ENCODE measurements at regions not wholly inside any gene's neighbourhood (a gene's known extent, or its start where the extent isn't known, plus 50 kb on each side); places are given as distances from the start of the nearest gene placed in this dataset.

DNA sequence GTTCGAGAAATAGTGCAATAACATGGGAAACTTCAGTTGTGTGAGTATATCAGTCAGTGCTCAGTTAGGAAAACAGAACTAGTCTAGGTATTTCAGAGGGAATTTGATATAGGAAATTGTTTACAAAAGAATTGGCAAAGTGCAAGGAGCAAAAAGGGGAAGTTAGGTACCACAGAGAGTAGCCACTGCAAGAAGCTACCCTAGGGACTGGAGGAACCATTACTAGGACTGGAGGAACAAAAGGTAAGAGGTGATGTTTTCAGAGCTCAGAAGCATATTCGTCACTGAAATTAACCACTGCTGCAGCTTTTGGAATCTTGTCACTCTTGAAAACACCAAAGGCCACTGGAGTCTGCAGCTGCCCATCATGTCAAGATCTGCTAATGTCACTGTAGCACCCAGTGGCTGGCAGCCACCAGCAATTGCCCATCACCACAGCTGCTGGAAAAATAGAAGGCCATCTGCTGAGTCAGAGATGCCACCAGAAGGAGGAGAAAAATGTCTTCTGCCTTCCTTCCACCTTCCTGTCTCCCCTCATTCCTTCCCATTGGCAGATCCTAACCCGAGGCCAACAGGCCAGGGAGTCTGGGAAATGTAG, 160.6 kb upstream of the RPS6KA3 start:
- H3K4me3 Mint-ChIP-seq, result no peak overlapping the region
- H3K36me3 Mint-ChIP-seq, result no peaks in the 10 kb centered on the region
- H3K27ac Mint-ChIP-seq, result no peak overlapping the region
- ChIA-PET CTCF (no interaction called here), POLR2A (no interaction called here)
- H3K27me3 Mint-ChIP-seq (ENCODE audit: low read depth), result no peaks in the 10 kb centered on the region; the same call in 1 of the 2 replicates
- TF ChIP-seq TP53 (CRISPR knock-in tag; IDR thresholded peaks at IDR 0.05), result no peak
- TF ChIP-seq SMAD4 (CRISPR knock-in tag; IDR thresholded peaks at IDR 0.05), result no peak
- ATAC-seq, result no peak
- DNase-seq (ENCODE audit: low spot score), result no peak
- H3K9me3 Mint-ChIP-seq, result peaks cover 8% of the 10 kb centered on the region
- H3K4me1 Mint-ChIP-seq, result no peaks in the 10 kb centered on the region

DNA sequence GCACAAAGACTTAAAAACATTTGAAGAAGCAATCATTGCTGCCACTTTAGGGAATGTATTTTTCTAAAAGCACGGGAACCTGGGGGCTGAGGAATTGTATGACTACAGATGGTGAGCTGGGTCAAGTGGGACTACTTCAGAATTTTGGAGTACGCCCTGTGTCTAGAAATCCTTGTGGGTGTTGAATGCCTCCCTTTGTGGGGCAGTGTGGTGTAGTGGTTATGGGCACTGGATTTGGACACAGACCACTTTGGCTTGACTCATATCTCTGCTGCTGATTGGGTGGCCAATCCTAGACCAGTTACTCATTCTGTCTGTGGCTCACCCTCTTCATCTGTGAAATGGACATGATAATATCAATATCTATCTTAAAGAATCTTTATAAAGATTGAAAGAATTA, 155.0 kb upstream of the RPS6KA3 start:
- CTCF ChIA-PET, result no interaction called here
- TF ChIP-seq, protein P1, sequence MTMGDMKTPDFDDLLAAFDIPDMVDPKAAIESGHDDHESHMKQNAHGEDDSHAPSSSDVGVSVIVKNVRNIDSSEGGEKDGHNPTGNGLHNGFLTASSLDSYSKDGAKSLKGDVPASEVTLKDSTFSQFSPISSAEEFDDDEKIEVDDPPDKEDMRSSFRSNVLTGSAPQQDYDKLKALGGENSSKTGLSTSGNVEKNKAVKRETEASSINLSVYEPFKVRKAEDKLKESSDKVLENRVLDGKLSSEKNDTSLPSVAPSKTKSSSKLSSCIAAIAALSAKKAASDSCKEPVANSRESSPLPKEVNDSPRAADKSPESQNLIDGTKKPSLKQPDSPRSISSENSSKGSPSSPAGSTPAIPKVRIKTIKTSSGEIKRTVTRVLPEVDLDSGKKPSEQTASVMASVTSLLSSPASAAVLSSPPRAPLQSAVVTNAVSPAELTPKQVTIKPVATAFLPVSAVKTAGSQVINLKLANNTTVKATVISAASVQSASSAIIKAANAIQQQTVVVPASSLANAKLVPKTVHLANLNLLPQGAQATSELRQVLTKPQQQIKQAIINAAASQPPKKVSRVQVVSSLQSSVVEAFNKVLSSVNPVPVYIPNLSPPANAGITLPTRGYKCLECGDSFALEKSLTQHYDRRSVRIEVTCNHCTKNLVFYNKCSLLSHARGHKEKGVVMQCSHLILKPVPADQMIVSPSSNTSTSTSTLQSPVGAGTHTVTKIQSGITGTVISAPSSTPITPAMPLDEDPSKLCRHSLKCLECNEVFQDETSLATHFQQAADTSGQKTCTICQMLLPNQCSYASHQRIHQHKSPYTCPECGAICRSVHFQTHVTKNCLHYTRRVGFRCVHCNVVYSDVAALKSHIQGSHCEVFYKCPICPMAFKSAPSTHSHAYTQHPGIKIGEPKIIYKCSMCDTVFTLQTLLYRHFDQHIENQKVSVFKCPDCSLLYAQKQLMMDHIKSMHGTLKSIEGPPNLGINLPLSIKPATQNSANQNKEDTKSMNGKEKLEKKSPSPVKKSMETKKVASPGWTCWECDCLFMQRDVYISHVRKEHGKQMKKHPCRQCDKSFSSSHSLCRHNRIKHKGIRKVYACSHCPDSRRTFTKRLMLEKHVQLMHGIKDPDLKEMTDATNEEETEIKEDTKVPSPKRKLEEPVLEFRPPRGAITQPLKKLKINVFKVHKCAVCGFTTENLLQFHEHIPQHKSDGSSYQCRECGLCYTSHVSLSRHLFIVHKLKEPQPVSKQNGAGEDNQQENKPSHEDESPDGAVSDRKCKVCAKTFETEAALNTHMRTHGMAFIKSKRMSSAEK (CRISPR knock-in tag; IDR thresholded peaks at IDR 0.05; ENCODE audit: borderline replicate concordance), result no peak
- TF ChIP-seq NR2C2 (CRISPR knock-in tag; IDR thresholded peaks at IDR 0.05) (no peak), JUN (CRISPR knock-in tag; IDR thresholded peaks at IDR 0.05) (no peak), OVOL2 (CRISPR knock-in tag; IDR thresholded peaks at IDR 0.05; ENCODE audit: borderline replicate concordance) (no peak), PREB (CRISPR knock-in tag; IDR thresholded peaks at IDR 0.05; ENCODE audit: borderline replicate concordance) (no peak), MAX (CRISPR knock-in tag; IDR thresholded peaks at IDR 0.05) (no peak), USF2 (CRISPR knock-in tag; IDR thresholded peaks at IDR 0.05) (no peak), ATF1 (CRISPR knock-in tag; IDR thresholded peaks at IDR 0.05) (no peak), EMX1 (CRISPR knock-in tag; IDR thresholded peaks at IDR 0.05) (no peak), NFYB (CRISPR knock-in tag; conservative IDR thresholded peaks at IDR 0.05; ENCODE audit: low read depth) (no peak), ZNF121 (CRISPR knock-in tag; IDR thresholded peaks at IDR 0.05) (no peak), SP1 (CRISPR knock-in tag; conservative IDR thresholded peaks at IDR 0.05) (no peak)
- TF ChIP-seq, protein P2, sequence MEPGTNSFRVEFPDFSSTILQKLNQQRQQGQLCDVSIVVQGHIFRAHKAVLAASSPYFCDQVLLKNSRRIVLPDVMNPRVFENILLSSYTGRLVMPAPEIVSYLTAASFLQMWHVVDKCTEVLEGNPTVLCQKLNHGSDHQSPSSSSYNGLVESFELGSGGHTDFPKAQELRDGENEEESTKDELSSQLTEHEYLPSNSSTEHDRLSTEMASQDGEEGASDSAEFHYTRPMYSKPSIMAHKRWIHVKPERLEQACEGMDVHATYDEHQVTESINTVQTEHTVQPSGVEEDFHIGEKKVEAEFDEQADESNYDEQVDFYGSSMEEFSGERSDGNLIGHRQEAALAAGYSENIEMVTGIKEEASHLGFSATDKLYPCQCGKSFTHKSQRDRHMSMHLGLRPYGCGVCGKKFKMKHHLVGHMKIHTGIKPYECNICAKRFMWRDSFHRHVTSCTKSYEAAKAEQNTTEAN (CRISPR knock-in tag; IDR thresholded peaks at IDR 0.05), result no peak
- TF ChIP-seq, protein P3, sequence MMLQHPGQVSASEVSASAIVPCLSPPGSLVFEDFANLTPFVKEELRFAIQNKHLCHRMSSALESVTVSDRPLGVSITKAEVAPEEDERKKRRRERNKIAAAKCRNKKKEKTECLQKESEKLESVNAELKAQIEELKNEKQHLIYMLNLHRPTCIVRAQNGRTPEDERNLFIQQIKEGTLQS (CRISPR knock-in tag; conservative IDR thresholded peaks at IDR 0.05), result no peak
- TF ChIP-seq, protein P4, sequence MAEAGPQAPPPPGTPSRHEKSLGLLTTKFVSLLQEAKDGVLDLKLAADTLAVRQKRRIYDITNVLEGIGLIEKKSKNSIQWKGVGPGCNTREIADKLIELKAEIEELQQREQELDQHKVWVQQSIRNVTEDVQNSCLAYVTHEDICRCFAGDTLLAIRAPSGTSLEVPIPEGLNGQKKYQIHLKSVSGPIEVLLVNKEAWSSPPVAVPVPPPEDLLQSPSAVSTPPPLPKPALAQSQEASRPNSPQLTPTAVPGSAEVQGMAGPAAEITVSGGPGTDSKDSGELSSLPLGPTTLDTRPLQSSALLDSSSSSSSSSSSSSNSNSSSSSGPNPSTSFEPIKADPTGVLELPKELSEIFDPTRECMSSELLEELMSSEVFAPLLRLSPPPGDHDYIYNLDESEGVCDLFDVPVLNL (CRISPR knock-in tag; IDR thresholded peaks at IDR 0.05; ENCODE audit: borderline replicate concordance, low read depth), result no peak
- TF ChIP-seq, protein P5, sequence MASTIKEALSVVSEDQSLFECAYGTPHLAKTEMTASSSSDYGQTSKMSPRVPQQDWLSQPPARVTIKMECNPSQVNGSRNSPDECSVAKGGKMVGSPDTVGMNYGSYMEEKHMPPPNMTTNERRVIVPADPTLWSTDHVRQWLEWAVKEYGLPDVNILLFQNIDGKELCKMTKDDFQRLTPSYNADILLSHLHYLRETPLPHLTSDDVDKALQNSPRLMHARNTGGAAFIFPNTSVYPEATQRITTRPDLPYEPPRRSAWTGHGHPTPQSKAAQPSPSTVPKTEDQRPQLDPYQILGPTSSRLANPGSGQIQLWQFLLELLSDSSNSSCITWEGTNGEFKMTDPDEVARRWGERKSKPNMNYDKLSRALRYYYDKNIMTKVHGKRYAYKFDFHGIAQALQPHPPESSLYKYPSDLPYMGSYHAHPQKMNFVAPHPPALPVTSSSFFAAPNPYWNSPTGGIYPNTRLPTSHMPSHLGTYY (CRISPR knock-in tag; IDR thresholded peaks at IDR 0.05), result no peak
- no peak for ATAC-seq
- POLR2A ChIA-PET, result no interaction called here
- Mint-ChIP-seq H3K4me1 (no peaks in the 10 kb centered on the region), H3K9me3 (peaks cover 8% of the 10 kb centered on the region), H3K27ac (no peak overlapping the region), H3K4me3 (no peak overlapping the region), H3K36me3 (no peaks in the 10 kb centered on the region), H3K27me3 (ENCODE audit: low read depth) (no peaks in the 10 kb centered on the region)
- DNase-seq (ENCODE audit: low spot score), result no peak

Measured in WTC11 (cell line).